ENCODE measurements at regions not wholly inside any gene's neighbourhood (a gene's known extent, or its start where the extent isn't known, plus 50 kb on each side); places are given as distances from the start of the nearest gene placed in this dataset.
"Not testable (repeated sequence)": the region's sequence is repeated elsewhere in the genome, so short reads cannot be mapped to it uniquely, and the experiment has no call there.

DNA sequence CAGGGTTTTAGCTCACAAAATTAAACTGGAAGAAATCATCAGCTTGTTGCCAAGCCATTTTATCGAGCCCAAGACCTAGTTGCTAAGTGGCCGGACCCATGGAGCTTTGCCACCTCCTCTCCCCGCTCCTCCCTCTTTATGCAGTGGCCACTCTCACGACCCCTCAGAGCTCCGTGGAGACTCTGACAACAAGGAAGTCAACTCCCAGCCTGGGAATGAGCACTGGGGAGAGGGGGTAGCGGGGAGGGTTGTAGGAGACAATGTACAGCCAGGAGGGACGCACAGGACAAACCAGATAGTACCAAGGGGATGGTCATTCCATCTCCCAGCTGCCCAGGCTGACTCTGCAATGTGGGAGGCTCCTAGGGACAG lies 250.9 kb downstream of the SIPA1L2 start:
- DNase-seq = no peak

GRCh38 chr1:232378266-232379062 lies 251.5 kb downstream of the SIPA1L2 start:
- no peak for DNase-seq

GRCh38 chr1:232377494-232377770 lies 252.5 kb downstream of the SIPA1L2 start:
- DNase-seq = peak; percentile 49

- no peak for DNase-seq
These were observed 253.1 kb downstream of the SIPA1L2 start for GRCh38 chr1:232376632-232377493.

DNA sequence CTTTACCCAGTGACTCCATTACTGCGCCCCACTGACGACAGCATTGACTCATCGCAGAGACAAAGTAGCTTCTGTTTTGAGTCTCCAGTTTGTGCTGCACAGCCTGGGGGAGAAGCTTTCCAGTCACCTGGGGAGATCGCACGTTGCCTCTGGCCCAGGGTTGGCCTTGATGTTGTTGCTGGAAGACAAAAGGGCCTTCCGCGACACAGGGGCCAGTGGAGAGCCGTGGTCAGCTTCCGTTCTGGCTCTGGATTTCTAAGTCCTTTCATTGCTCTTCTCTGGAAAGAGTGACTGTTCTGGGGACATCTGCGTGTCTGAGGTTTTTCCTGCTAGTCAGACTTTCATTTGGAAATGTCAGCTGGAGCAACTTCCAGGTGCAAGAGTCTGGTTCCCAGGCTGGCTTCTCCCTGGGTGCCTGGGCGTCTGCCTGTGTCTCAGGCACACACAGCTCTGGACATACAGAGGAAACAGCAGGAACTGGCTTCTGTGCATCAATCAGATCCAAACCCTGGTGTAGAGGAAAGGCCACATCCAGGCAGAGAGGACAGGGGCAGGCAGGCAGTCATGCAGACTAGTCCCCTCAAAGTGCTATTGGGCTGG lies 257.0 kb downstream of the SIPA1L2 start:
- no peak for DNase-seq

DNA sequence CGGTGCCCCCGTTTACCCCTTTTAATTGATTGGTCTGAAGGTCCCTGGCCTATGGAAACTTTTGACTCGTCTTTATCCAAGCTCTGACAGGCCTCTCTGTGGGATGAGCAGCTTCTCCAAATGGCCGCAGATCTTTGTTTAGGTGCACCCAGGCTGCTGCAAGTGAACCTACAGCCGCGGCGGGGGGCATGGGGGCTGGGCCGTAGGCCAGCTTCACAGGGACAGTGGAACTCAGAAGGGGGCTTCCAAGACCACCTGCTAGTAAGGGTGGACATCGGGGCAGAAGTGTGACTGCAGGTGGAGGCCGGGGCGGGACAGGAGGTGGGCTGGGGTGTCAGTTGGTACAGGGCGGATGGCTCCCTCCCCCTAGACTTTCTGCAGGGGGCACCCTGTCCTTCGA lies 257.5 kb downstream of the SIPA1L2 start:
- no peak for DNase-seq

DNA sequence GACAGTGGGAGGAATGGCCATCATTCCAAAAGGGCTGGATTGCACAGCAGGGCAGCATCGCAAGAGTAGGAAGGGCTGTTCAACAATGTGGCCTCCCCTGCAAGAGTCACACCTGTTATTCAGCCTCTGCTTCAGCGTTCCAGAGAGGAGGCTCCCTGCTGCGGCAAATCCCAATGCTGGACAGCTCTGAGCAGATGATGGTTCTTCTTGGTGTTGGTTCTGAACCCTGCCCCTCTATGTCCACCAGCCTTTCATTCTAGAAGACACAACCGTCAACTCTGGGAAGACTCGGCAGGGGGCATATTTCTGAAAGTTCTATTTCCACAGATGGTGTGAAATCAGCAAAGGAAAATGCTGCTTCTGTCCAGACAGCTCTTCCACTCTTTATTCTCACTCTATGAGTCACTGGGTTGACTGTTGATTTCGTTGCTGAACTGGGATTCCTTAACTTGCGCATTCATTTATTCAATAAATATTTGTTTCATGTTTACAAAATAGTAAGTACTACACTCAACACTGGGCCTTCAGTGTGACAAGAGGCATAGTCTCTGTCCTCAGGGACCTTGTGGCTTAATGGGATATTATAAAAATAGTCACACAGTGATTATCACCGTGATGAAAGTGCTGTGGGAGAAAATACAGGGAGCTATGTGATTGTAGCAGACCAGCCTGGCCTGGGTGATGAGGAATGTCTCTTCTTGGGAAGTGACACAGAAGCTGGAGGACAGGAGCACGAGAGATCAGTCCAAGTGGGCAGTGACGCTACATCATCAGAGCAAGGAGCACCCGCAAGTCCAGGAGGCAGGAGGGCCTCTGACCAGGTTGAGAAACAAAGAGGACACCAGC lies 260.3 kb downstream of the SIPA1L2 start:
- DNase-seq = no peak

DNA sequence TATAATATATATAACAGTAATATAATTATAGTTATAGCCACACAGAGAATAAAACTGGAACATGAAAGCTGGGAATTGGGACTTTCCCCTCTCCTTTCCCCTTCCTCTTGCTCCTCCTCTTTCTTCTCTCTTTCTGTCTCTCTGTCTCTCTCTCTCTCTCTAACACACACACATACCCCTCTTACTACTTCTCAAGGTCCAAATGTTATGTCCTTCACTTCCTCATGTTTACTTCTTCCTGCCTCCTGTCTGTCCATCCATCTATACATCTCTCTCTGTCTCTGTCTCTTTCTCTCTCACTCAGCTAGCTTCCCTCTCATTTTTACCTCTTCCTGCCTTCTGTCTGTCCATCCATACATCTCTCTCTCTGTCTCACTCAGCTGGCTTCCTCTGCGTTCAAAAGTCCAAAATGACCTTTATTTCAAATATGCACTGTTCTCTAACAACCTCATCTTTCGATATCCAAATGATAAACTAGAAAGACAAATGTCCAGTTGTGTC lies 261.1 kb downstream of the SIPA1L2 start:
- DNase-seq = no peak

DNA sequence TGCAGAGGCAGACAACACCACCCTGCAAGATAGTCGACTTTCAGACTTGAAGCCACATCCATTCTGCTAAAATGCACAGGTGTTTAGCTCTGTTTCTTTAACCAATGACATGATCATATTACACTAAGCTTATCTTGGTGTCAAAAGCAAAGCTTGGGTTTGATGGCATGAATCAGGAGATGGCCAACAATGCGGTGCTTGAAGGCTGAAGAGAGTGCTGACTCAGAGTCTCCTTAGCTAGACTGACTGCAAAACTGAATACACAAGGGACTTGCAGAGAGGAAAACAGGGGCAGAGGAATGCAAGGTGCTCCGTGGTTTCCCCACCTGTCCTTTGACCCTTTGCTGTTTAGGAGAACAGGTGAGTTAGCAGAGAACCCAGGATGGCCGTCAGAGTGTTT lies 262.6 kb downstream of the SIPA1L2 start:
- DNase-seq = no peak

DNA sequence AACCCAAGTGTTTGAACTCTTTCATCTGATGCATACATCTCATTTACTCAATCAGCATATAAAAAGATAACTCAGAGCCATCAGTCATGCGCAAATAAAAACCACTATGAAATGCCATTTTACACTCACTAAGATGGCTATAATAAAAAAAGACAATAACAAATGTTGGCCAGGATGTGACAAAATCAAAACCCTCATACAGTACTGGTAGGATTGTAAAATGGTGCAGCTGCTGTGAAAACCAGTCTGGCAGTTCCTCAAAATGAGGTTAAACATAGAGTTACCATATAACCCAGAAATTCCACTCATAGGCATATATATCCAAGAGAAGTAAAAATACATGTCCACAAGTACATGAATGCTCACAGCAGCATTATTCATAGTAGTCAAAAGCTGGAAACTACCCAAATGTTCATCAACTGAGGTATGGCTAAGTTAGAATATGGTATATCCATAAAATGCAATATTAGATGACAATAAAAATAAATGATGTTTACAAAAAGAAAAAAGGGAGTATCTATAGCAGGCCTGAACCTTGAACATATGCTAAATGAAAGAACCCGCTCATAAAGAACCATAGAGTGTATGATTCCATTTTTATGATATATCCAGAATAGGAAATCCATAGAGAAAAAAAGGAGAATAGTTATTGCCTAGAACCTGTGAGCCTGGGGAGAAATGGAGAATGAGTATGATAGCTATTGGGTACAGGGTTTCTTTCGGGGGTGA lies 265.1 kb downstream of the SIPA1L2 start:
- DNase-seq = no peak

- no peak for DNase-seq
These were observed 266.9 kb downstream of the SIPA1L2 start for GRCh38 chr1:232363008-232363407.

- no peak for DNase-seq
These were observed 272.5 kb downstream of the SIPA1L2 start for GRCh38 chr1:232357416-232357815.

DNA sequence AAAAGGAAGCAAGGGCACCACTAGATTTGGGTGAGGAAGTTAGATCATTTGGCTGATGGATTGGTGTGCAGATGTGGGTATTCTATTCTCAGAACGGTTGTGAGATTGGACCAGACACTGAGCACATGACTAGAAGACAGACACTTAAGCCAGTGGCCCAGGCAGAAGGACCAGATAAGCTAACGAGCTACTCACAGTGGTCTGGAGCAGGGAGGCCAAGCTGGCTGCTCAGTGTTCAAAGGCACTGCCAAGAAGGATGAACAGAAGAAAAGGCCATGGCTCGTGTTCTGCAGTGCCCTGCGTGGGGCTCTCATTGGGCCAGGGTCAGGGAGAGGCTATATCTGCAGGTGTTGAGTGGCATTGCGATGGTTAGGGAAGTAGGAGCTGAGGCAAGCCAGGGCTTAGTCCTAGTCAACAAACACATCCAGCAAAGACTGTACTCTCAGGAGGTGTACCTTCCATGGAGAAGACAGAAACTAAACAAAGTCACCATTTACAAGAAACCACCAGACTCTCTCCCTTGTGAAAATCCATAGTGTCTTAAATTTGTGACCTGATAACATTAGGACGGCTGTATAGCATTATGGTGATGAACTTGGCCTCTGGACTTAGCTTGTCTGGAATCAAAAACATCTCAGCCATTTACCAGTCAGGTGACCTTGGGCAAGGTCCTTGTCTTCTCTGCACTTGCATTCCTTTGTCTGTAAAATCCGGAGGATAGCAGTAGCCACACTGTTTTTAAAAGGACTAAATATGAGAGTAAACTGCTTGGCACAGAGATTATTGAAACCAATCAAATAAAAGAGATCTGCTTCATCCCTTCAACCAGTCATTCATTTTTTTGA lies 274.5 kb downstream of the SIPA1L2 start:
- DNase-seq = no peak

DNA sequence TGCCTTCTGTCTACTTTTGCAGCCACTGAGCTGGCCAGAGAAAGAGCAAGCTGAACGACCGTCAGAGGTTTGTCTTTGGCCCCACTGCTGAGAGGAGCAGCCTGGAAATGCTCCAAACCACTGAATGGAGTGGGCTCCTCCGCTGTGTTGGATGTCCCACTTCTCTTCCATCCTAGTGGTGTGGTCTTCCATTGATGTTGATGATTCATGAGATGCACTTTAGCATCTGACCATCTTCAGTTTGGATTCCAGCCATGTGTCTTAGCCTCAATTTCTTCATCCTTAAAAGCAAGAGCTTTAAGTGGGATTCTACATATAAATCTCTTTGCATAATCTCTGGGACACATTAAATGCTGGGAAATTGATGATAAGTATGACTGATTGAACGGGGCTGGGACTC lies 276.9 kb downstream of the SIPA1L2 start:
- no peak for DNase-seq

GRCh38 chr1:232352366-232352765 lies 277.6 kb downstream of the SIPA1L2 start:
- DNase-seq = no peak

GRCh38 chr1:232351335-232351734 lies 278.6 kb downstream of the SIPA1L2 start:
- DNase-seq = no peak

GRCh38 chr1:232346844-232347243 lies 283.1 kb downstream of the SIPA1L2 start:
- DNase-seq = no peak

GRCh38 chr1:232344791-232345399 lies 285.0 kb downstream of the SIPA1L2 start:
- DNase-seq = no peak

GRCh38 chr1:232344186-232344585 lies 285.7 kb downstream of the SIPA1L2 start:
- DNase-seq = not testable (repeated sequence)

GRCh38 chr1:232340446-232340845 lies 289.5 kb downstream of the SIPA1L2 start:
- DNase-seq = no peak

- DNase-seq = no peak
These were observed 290.9 kb downstream of the SIPA1L2 start for GRCh38 chr1:232339073-232339472.

Measured in inflammatory macrophage treated with lipopolysaccharide for 4 hours (primary cell).